ENCODE measurements at regions not wholly inside any gene's neighbourhood (a gene's known extent, or its start where the extent isn't known, plus 50 kb on each side); places are given as distances from the start of the nearest gene placed in this dataset.

- no peak for DNase-seq
These were observed 482.2 kb downstream of the PTPRC start for GRCh38 chr1:199121047-199121446.

GRCh38 chr1:199122085-199122484 lies 483.2 kb downstream of the PTPRC start:
- no peak for DNase-seq

- DNase-seq: no peak
These were observed 483.9 kb downstream of the PTPRC start for GRCh38 chr1:199122532-199123311.

- peak in 1 of 5 donors; percentile 27 for DNase-seq
These were observed 484.8 kb downstream of the PTPRC start for GRCh38 chr1:199123615-199124014.

GRCh38 chr1:199124351-199124750 lies 485.5 kb downstream of the PTPRC start:
- no peak for DNase-seq

GRCh38 chr1:199129247-199129646 lies 490.4 kb downstream of the PTPRC start:
- DNase-seq: no peak

- no peak for DNase-seq
These were observed 493.2 kb downstream of the PTPRC start for GRCh38 chr1:199132006-199132405.

GRCh38 chr1:199135901-199136300 lies 497.1 kb downstream of the PTPRC start:
- no peak for DNase-seq

GRCh38 chr1:199138061-199138460 lies 499.2 kb downstream of the PTPRC start:
- DNase-seq: no peak

- DNase-seq: no peak
These were observed 510.8 kb downstream of the PTPRC start for GRCh38 chr1:199149591-199149990.

- DNase-seq: no peak
These were observed 511.9 kb downstream of the PTPRC start for GRCh38 chr1:199150756-199151155.

GRCh38 chr1:199151634-199152425 lies 513.0 kb downstream of the PTPRC start:
- DNase-seq: no peak

- no peak for DNase-seq
These were observed 513.8 kb downstream of the PTPRC start for GRCh38 chr1:199152676-199153075.

- DNase-seq: no peak
These were observed 516.6 kb downstream of the PTPRC start for GRCh38 chr1:199155166-199156019.

GRCh38 chr1:199157494-199157893 lies 518.7 kb downstream of the PTPRC start:
- no peak for DNase-seq

- no peak for DNase-seq
These were observed 521.9 kb downstream of the PTPRC start for GRCh38 chr1:199160521-199161318.

- DNase-seq: no peak
These were observed 522.5 kb downstream of the PTPRC start for GRCh38 chr1:199161319-199161680.

GRCh38 chr1:199161766-199162303 lies 523.0 kb downstream of the PTPRC start:
- DNase-seq: no peak

- DNase-seq: no peak
These were observed 524.4 kb downstream of the PTPRC start for GRCh38 chr1:199163267-199163666.

GRCh38 chr1:199163670-199164069 lies 524.8 kb downstream of the PTPRC start:
- DNase-seq: no peak

GRCh38 chr1:199167460-199167859 lies 528.6 kb downstream of the PTPRC start:
- no peak for DNase-seq
